Neuronal stem cell (in vitro differentiated cells): ENCODE measurements at regions not wholly inside any gene's neighbourhood (a gene's known extent, or its start where the extent isn't known, plus 50 kb on each side); places are given as distances from the start of the nearest gene placed in this dataset.

Experiments
- DNase-seq: peaks from one replicate; pipeline ENCODE4 v3.0.0-alpha.2; 2013; ENCODE audit warnings: low spot score
- H2AFZ ChIP-seq: one replicate; pipeline ENCODE4 v1.6.1; 2013; ENCODE audit warnings: mild to moderate bottlenecking, low read length, inconsistent platforms
- H2AK5ac ChIP-seq: 2 replicates; pipeline ENCODE4 v1.6.1; 2013; ENCODE audit warnings: low read depth, mild to moderate bottlenecking, inconsistent platforms, low read length, moderate library complexity, mixed read lengths
- H2BK120ac ChIP-seq: 2 replicates; pipeline ENCODE4 v1.6.1; 2013; ENCODE audit warnings: low read depth, mild to moderate bottlenecking, inconsistent platforms, low read length, moderate library complexity, mixed read lengths
- H2BK12ac ChIP-seq: one replicate; pipeline ENCODE4 v1.6.1; 2013; ENCODE audit warnings: low read length, inconsistent platforms
- H2BK15ac ChIP-seq: 2 replicates; pipeline ENCODE4 v1.6.1; 2013; ENCODE audit warnings: mild to moderate bottlenecking, low read length, inconsistent platforms, mixed read lengths
- H2BK5ac ChIP-seq: one replicate; pipeline ENCODE4 v1.6.1; 2013; ENCODE audit warnings: inconsistent platforms, mild to moderate bottlenecking, low read length, moderate library complexity
- H3K14ac ChIP-seq: one replicate; pipeline ENCODE4 v1.6.1; 2013; ENCODE audit warnings: low read length, inconsistent platforms
- H3K18ac ChIP-seq: 2 replicates; pipeline ENCODE4 v1.6.1; 2013; ENCODE audit warnings: low read length, inconsistent platforms
- H3K23ac ChIP-seq: 2 replicates; pipeline ENCODE4 v1.6.1; 2013; ENCODE audit warnings: low read depth, mild to moderate bottlenecking, mixed read lengths, low read length, inconsistent platforms; ENCODE audit not compliant: poor library complexity
- H3K27ac ChIP-seq: replicated peaks from 3 replicates; pipeline ENCODE4 v1.5.1; 2013; ENCODE audit warnings: low read length, inconsistent platforms
- H3K27me3 ChIP-seq, 3 experiments: 2 replicates each; pipeline ENCODE4 v1.6.1; 2013; ENCODE audit warnings: low read length in 3 of 3, mild to moderate bottlenecking in 2 of 3, inconsistent platforms in 1 of 3, low read depth in 1 of 3, mixed read lengths in 1 of 3, moderate library complexity in 1 of 3; ENCODE audit not compliant: control insufficient read depth in 3 of 3, insufficient read depth in 3 of 3
- H3K36me3 ChIP-seq, 2 donors: replicated peaks in 1 of 2; 2 replicates each; pipeline ENCODE4 v1.6.1; 2013; ENCODE audit warnings: low read length in 2 of 2; ENCODE audit not compliant: control insufficient read depth in 2 of 2, insufficient read depth in 2 of 2
- H3K4ac ChIP-seq: 2 replicates; pipeline ENCODE4 v1.6.1; 2013; ENCODE audit warnings: inconsistent platforms, mild to moderate bottlenecking, low read length, moderate library complexity
- H3K4me1 ChIP-seq, 2 donors: 1 replicate in 1 of 2; 2 replicates in 1 of 2; pipeline ENCODE4 v1.6.1; 2013; ENCODE audit warnings: low read length in 2 of 2, low read depth in 1 of 2; ENCODE audit not compliant: control insufficient read depth in 2 of 2, insufficient read depth in 1 of 2
- H3K4me2 ChIP-seq: one replicate; pipeline ENCODE4 v1.6.1; 2013; ENCODE audit warnings: mild to moderate bottlenecking, low read length, inconsistent platforms; ENCODE audit not compliant: insufficient read depth, poor library complexity, severe bottlenecking
- H3K4me3 ChIP-seq, 2 donors: 2 replicates each; pipeline ENCODE4 v1.5.1; 2013; ENCODE audit warnings: low read length in 2 of 2, mild to moderate bottlenecking in 2 of 2, inconsistent platforms in 1 of 2, moderate library complexity in 1 of 2
- H3K79me1 ChIP-seq: one replicate; pipeline ENCODE4 v1.6.1; 2013; ENCODE audit warnings: low read depth, mild to moderate bottlenecking, inconsistent platforms, low read length, moderate library complexity
- H3K9ac ChIP-seq: one replicate; pipeline ENCODE4 v1.6.1; 2013; ENCODE audit warnings: mild to moderate bottlenecking, low read depth, low read length, inconsistent platforms; ENCODE audit not compliant: poor library complexity
- H3K9me3 ChIP-seq, 2 donors: replicated peaks in 1 of 2; 2 replicates each; pipeline versions ENCODE3 to v1.6.1; 2013; ENCODE audit warnings: low read length in 2 of 2, mild to moderate bottlenecking in 2 of 2, inconsistent platforms in 1 of 2, low read depth in 1 of 2, mixed read lengths in 1 of 2, moderate library complexity in 1 of 2; ENCODE audit not compliant: control insufficient read depth in 2 of 2, insufficient read depth in 1 of 2
- H4K8ac ChIP-seq: one replicate; pipeline ENCODE4 v1.6.1; 2013; ENCODE audit warnings: low read depth, mild to moderate bottlenecking, inconsistent platforms, low read length, moderate library complexity
- H4K91ac ChIP-seq: one replicate; pipeline ENCODE4 v1.6.1; 2013; ENCODE audit warnings: low read length, low read depth, mild to moderate bottlenecking, inconsistent platforms; ENCODE audit not compliant: poor library complexity
- WGBS, 2 donors: extraction: QIAGEN DNeasy Blood & Tissue Kit; methylation state at CpG; one replicate each; pipeline ENCODE4 v1.1.7; 2013; ENCODE audit warnings: missing lambda C conversion rate in 2 of 2, mixed read lengths in 1 of 2; ENCODE audit not compliant: insufficient read length in 2 of 2, insufficient replicate concordance in 1 of 2; ENCODE audit errors: extremely low coverage in 2 of 2; 5-methylcytosine and 5-hydroxymethylcytosine counted together

GRCh38 chr6:8574311-8574710, 139.0 kb upstream of the SLC35B3 start:
- H2BK12ac ChIP-seq: no peak overlapping the region
- H3K4me3 ChIP-seq: no peak overlapping the region
- H2AFZ ChIP-seq: no peak overlapping the region
- H3K27ac ChIP-seq: no peak overlapping the region
- H2BK120ac ChIP-seq: no peak overlapping the region
- H3K18ac ChIP-seq: no peak overlapping the region
- no peak overlapping the region for H2BK5ac ChIP-seq
- H3K9ac ChIP-seq: no peak overlapping the region
- H3K27me3 ChIP-seq: no peaks in the 10 kb centered on the region
- no peak overlapping the region for H2AK5ac ChIP-seq
- no peak overlapping the region for H3K4me2 ChIP-seq
- WGBS, 2 donors: no CpG with 5 or more reads among the region's 2 CpGs
- H3K36me3 ChIP-seq: no peaks in the 10 kb centered on the region
- H3K79me1 ChIP-seq: no peaks in the 10 kb centered on the region
- H2BK15ac ChIP-seq: no peak overlapping the region
- no peak overlapping the region for H4K8ac ChIP-seq
- H4K91ac ChIP-seq: no peak overlapping the region
- no peak for DNase-seq
- no peaks in the 10 kb centered on the region for H3K9me3 ChIP-seq
- no peak overlapping the region for H3K4ac ChIP-seq
- peaks cover 0 to 2% of the 10 kb centered on the region in 2 donors for H3K4me1 ChIP-seq
- no peak overlapping the region for H3K14ac ChIP-seq
- no peak overlapping the region for H3K23ac ChIP-seq

GRCh38 chr6:8570256-8570920, 135.0 kb upstream of the SLC35B3 start:
- H3K4me3 ChIP-seq: no peak overlapping the region
- no CpG with 5 or more reads among the region's 6 CpGs for WGBS, 2 donors

GRCh38 chr6:8562125-8562524, 126.8 kb upstream of the SLC35B3 start:
- H3K27ac ChIP-seq: no peak overlapping the region
- WGBS, 2 donors: no CpG with 5 or more reads among the region's 3 CpGs

More at GRCh38 chr6:8570256-8570920, 135.0 kb upstream of the SLC35B3 start:
- no peak overlapping the region for H2BK12ac ChIP-seq
- H3K4me1 ChIP-seq: no peaks in the 10 kb centered on the region
- no peaks in the 10 kb centered on the region for H3K9me3 ChIP-seq
- H2AFZ ChIP-seq: peak overlapping the region; percentile 15
- H3K4ac ChIP-seq: no peak overlapping the region
- H3K9ac ChIP-seq: no peak overlapping the region
- no peak overlapping the region for H3K14ac ChIP-seq
- no peak overlapping the region for H4K91ac ChIP-seq
- no peaks in the 10 kb centered on the region for H3K79me1 ChIP-seq
- no peaks in the 10 kb centered on the region for H3K36me3 ChIP-seq
- H2BK120ac ChIP-seq: no peak overlapping the region
- no peak overlapping the region for H3K23ac ChIP-seq
- DNase-seq: no peak
- no peak overlapping the region for H3K4me2 ChIP-seq
- H3K27me3 ChIP-seq: no peaks in the 10 kb centered on the region
- no peak overlapping the region for H4K8ac ChIP-seq
- no peak overlapping the region for H2AK5ac ChIP-seq
- H2BK5ac ChIP-seq: no peak overlapping the region
- no peak overlapping the region for H3K18ac ChIP-seq
- no peak overlapping the region for H3K27ac ChIP-seq
- no peak overlapping the region for H2BK15ac ChIP-seq

GRCh38 chr6:8558953-8559352, 123.6 kb upstream of the SLC35B3 start:
- H3K4me2 ChIP-seq: no peak overlapping the region
- no peak overlapping the region for H3K23ac ChIP-seq
- no peak overlapping the region for H3K4ac ChIP-seq
- DNase-seq: no peak
- no peak overlapping the region for H3K27ac ChIP-seq
- H3K27me3 ChIP-seq: no peaks in the 10 kb centered on the region
- no peak overlapping the region for H2AFZ ChIP-seq
- WGBS, 2 donors: no CpG with 5 or more reads among the region's 4 CpGs
- H3K79me1 ChIP-seq: no peaks in the 10 kb centered on the region
- no peak overlapping the region for H4K8ac ChIP-seq
- H4K91ac ChIP-seq: no peak overlapping the region
- H3K4me1 ChIP-seq: peaks cover 2 to 9% of the 10 kb centered on the region in 2 donors
- no peaks in the 10 kb centered on the region for H3K36me3 ChIP-seq
- H2AK5ac ChIP-seq: no peak overlapping the region
- no peak overlapping the region for H3K14ac ChIP-seq
- H3K9me3 ChIP-seq: no peaks in the 10 kb centered on the region
- H3K9ac ChIP-seq: no peak overlapping the region
- H3K4me3 ChIP-seq: no peak overlapping the region
- H2BK12ac ChIP-seq: no peak overlapping the region
- H3K18ac ChIP-seq: no peak overlapping the region
- no peak overlapping the region for H2BK15ac ChIP-seq
- H2BK5ac ChIP-seq: no peak overlapping the region
- H2BK120ac ChIP-seq: no peak overlapping the region

More at GRCh38 chr6:8562125-8562524, 126.8 kb upstream of the SLC35B3 start:
- H2AK5ac ChIP-seq: no peak overlapping the region
- no peak overlapping the region for H4K8ac ChIP-seq
- H3K4me2 ChIP-seq: peak overlapping the region; percentile 25
- no peak overlapping the region for H2BK12ac ChIP-seq
- no peak overlapping the region for H3K14ac ChIP-seq
- no peak overlapping the region for H4K91ac ChIP-seq
- no peak overlapping the region for H3K9ac ChIP-seq
- H3K23ac ChIP-seq: no peak overlapping the region
- H2BK120ac ChIP-seq: no peak overlapping the region
- no peaks in the 10 kb centered on the region for H3K79me1 ChIP-seq
- no peaks in the 10 kb centered on the region for H3K9me3 ChIP-seq
- H3K36me3 ChIP-seq: no peaks in the 10 kb centered on the region
- no peaks in the 10 kb centered on the region for H3K27me3 ChIP-seq
- no peak overlapping the region for H3K4ac ChIP-seq
- peak; percentile 20 for DNase-seq
- H2AFZ ChIP-seq: peak overlapping the region; percentile 76
- H2BK5ac ChIP-seq: no peak overlapping the region
- no peak overlapping the region for H2BK15ac ChIP-seq
- H3K4me3 ChIP-seq: no peak overlapping the region
- H3K4me1 ChIP-seq: peaks cover 2 to 9% of the 10 kb centered on the region in 2 donors
- no peak overlapping the region for H3K18ac ChIP-seq
